OCI-LY7 (cell line): ENCODE measurements at regions not wholly inside any gene's neighbourhood (a gene's known extent, or its start where the extent isn't known, plus 50 kb on each side); places are given as distances from the start of the nearest gene placed in this dataset.

Source experiments
- EZH2phosphoT487 ChIP-seq: fragments of 200-600 bp; sonication (generic); IDR thresholded peaks from 2 replicates; pipeline ENCODE4 v1.6.1; 2018; ENCODE audit warnings: low read depth, borderline replicate concordance, mild to moderate bottlenecking, mixed run types, antibody characterized with exemption, low read length, moderate library complexity, mixed read lengths
- TF ChIP-seq, protein P1 (sequence below): fragments of 200-600 bp; sonication (generic); conservative IDR thresholded peaks from 2 replicates; pipeline ENCODE4 v1.5.1; 2014; ENCODE audit warnings: mild to moderate bottlenecking, antibody characterized with exemption, low read length, moderate library complexity, mixed read lengths

DNA sequence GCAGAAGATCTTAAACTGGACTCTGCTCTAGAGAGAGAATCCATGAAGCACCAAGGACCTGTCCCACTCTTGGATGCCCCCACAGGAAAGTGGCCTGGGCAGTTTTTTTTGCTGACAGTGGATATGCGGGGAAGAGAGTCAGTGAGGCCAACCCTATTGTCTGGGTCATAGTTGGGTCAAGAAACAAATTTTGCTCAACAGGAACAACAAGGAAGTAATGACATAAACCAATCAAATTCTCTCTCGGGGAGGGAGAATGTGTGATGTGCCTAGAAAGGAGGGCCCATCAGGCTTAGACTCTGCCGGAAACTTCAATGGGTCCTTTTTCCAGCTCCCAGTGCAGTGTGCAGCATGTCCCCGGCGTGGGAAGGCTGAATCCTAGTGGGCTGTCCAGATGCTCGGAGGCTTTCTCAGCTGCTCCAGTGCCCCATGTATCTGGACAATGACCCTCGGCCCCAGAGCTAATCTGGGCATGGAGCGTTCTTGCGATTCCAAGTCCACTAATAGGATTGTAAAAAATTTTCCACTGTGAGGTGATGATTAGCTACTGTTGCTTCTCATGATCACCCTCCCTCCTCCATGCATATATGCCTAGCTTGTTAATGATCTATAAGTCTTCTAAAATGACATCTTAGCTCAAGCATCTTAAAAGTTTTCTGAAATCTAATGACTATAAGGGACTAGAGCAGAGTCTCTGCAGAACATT is 101.0 kb downstream of the SNX19 start:
- TF ChIP-seq, protein P1, sequence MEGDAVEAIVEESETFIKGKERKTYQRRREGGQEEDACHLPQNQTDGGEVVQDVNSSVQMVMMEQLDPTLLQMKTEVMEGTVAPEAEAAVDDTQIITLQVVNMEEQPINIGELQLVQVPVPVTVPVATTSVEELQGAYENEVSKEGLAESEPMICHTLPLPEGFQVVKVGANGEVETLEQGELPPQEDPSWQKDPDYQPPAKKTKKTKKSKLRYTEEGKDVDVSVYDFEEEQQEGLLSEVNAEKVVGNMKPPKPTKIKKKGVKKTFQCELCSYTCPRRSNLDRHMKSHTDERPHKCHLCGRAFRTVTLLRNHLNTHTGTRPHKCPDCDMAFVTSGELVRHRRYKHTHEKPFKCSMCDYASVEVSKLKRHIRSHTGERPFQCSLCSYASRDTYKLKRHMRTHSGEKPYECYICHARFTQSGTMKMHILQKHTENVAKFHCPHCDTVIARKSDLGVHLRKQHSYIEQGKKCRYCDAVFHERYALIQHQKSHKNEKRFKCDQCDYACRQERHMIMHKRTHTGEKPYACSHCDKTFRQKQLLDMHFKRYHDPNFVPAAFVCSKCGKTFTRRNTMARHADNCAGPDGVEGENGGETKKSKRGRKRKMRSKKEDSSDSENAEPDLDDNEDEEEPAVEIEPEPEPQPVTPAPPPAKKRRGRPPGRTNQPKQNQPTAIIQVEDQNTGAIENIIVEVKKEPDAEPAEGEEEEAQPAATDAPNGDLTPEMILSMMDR: no peak
- TF ChIP-seq EZH2phosphoT487: no peak
